OCI-LY7 (cell line): ENCODE measurements at regions not wholly inside any gene's neighbourhood (a gene's known extent, or its start where the extent isn't known, plus 50 kb on each side); places are given as distances from the start of the nearest gene placed in this dataset.

Experiments used
- CTCF ChIP-seq: fragments of 200-600 bp; sonication (generic); conservative IDR thresholded peaks from 2 replicates; pipeline ENCODE4 v1.5.1; 2014; ENCODE audit warnings: mild to moderate bottlenecking, antibody characterized with exemption, low read length, moderate library complexity, mixed read lengths
- EZH2phosphoT487 ChIP-seq: fragments of 200-600 bp; sonication (generic); IDR thresholded peaks from 2 replicates; pipeline ENCODE4 v1.6.1; 2018; ENCODE audit warnings: low read depth, borderline replicate concordance, mild to moderate bottlenecking, mixed run types, antibody characterized with exemption, low read length, moderate library complexity, mixed read lengths

GRCh38 chr13:23039266-23039935 is 141.4 kb upstream of the SGCG start:
- TF ChIP-seq CTCF (no peak), EZH2phosphoT487 (no peak)
